ENCODE measurements at regions not wholly inside any gene's neighbourhood (a gene's known extent, or its start where the extent isn't known, plus 50 kb on each side); places are given as distances from the start of the nearest gene placed in this dataset.
"Not testable (repeated sequence)": the region's sequence is repeated elsewhere in the genome, so short reads cannot be mapped to it uniquely, and the experiment has no call there.

DNA sequence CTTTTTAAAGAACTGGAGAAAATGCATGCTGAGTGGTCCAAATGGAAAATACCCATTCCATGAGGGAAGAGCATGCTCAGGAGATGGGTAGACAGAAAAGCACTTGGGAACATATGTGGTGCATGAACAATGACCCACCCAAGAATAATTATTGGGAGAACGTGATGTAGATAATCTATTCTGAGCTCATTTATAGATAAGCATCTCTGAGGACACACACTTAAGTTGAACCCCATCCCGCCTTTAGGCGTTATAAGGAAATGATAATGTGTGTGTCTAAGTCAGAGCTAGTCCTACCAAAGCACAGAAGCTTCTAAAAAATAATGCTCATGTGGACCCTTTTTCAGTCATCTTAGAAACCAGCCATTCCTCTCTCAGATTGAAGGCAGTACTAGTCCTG, 189.9 kb downstream of the KTN1 start:
- no peak for DNase-seq

DNA sequence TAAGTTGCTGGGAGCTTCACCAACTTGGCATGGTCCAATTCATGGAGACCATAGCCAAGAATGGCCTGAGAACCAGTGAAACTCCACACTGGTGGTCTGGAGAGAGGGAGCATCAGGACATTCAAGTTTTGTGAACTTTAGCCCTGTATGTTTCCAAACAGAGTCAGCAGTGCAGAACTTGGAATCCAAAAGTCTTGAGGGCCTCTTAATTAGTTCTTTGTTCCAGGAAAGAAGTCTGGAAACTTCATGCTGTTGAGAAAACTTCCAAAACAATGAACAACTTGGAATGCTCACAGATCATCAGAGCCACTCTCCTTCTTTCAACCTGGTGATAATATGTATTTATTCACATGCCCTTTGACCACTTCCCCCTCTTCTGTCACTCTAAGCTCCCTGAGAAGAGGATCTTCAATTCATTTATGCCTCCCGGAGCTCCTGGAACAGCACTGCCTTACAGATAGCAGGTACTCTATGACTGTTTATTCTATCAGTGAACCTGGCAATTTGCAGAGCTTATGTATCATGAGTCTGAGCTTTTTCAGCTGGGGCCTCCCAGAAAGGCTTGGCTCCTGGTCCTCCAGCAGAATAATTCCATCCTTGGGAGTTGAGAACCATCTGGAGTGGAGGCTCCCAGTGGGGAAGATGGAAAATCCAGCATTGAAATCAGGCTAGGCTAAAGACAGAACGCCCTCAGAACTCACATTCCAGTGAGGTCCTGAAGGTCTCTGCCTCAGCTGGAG, 191.4 kb downstream of the KTN1 start:
- DNase-seq = no peak

DNA sequence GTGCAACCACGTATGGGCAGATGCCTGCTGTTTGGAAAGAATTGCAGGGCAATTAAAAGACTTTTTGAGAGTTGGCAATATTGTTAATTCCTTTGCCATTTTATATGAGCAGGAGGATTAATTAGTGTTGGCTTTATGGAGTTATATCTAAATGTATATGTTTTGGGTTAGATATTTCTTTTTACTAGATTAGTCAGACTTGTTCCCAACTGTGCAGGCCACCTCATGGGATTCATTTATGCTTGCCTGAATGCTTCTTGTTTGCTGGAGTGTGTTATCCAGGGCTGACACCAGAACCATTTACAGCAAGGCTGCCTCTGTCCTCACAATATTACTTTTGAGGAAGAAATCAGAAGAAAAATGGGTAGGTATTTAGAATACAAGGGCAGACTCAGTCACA, 192.5 kb downstream of the KTN1 start:
- no peak for DNase-seq

DNA sequence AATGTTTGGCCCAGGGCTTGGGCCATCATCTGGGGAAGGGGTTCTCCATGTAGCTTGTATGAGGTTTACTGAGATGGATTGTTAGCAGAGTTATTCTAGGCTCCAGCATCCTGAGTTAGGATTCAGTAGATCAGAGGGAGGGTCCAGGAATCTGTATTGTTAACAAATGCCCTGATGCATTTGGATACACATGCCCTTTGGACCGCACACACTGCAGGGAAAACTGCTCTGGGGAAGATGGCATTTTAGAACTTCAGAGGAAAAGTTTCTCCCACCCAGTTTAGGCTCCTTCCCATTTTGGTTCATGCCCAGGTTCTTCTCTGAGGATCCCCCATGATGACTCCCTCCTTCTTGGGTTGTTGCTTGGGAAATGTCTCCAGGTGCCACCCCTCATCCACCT, 193.3 kb downstream of the KTN1 start:
- no peak for DNase-seq

DNA sequence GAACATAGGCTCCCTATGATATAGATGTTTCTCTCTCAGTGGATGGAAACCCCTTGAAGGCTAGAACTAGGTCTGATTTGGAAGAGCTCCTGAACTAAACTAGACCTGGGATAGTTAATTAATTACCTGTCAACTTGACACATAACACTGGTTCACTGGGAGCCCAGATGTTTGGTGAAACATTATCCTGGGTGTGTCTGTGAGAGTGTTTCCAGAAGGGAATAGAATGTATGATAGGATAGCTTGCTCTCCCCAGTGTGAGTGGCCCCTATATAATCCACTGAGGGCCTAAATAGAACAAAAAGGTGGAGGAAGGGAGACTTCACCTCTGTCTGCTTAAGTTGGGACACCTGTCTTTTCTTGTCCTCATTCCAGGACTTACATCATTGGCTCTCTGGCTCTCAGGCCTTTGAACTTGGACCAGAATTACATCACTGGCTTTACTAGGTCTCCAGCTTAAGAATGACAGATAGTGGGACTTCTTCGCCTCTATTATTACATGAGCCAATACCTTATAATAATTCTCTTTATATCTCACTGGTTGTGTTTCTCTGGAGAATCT, 194.1 kb downstream of the KTN1 start:
- no peak for DNase-seq

DNA sequence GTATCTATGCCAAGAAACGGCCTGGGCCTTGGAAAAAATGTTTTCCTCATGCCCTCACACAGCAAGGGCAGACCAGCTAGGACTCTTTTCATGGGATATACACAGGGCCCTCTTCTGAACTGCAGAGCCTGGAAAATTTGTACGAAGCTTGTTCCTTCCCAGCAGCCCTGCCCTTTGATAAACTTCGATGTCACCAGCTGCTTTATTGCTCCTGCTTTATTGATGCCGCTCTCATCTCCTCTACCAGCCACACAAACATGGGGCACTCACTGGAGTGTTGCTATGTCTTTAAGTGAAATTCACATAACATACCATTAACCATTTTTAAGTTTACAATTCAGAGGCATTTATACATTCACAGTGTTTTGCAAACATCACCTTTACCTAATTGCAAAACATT, 197.9 kb downstream of the KTN1 start:
- no peak for DNase-seq

DNA sequence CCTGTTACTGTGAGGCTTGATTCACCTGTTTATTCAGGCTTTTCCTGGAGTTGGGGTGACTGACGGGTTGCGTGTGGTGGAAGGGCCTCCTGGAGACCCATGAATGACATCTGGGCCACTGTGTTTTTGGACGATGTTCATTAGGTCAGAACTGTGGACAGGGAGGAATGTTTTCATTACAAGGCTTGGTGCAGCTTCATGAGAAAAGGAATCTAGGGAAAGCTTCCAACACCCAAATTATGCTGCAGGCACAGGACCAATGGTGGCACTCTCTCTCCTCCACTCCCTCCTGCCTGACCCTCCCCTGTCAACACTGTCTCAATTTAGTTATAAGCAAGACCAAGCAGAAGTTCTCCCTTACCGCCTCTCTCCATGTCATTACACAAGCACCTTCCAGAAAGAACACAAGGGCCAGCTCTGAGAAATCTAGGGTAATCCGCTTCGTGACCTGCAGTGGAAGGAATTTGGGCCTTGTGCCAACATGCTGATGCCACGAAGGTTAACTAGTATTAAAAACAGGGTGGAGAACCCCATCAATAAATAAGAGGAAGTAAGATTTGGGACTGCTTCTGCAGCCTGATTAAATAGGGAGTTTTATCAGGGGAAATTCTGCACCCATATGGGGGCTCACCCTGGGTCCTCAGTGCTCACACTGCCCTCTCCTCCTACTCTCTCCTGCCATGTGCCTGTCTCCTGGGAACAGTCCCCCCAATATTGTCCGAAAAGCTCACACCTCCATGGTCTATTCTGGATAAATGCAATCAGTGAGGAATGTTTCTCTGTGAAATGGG, 200.3 kb downstream of the KTN1 start:
- no peak for DNase-seq

DNA sequence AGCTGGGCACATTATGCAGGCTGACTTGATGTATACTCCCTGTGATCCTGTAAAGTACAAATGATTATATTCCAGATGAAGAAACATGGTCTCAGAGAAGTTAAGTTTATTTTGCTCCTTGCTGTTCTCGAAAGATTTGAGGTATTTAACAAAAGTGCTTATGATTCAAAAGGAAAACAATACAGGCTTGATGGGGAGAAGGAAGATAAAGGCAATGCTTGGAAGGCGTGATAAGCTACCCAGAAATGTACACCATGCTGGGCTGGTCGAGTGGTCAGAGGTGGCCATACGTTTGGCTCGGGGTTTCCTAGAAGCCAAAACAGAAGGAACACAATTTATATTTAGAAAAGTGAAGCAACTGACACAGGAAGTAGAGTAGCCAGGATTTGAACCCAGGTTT, 201.0 kb downstream of the KTN1 start:
- no peak for DNase-seq

DNA sequence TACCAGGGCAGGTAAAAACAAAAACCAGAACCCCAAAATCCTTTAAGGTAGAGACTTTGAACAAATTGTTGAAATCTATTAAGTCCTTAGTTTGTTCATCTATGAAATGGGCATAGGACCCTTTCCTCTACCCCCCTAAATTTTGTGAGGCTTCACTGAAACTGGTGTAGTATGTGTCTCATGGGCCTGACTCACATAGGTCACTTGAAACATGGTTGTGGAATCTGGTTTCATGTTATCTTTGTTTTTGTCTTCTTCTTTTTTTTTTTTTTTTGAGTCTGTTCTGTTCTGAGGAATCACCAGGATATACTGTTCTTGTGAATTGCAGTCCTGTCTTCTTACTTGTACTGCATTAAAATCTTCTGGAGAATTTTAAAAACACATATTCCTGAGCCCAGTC, 202.2 kb downstream of the KTN1 start:
- no peak for DNase-seq

DNA sequence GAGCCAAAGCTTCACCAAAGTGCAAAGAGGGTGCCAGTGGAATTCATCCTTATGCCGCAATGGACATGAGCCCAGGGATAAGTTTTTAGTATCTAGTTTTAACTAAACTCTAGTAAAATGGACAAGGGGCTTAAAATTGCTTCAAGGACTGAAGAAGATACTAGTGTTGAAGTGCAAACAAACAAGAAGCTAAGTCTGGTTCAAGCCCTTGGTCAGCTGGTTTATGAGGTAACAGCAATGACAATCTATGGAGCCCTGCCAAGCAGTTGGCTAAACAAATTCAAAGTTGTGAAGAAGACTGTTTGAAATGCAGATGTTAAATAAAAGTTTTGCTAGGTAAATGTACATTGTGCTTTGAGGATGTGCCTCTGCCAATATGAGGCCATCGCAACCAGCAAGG, 209.4 kb downstream of the KTN1 start:
- no peak for DNase-seq

DNA sequence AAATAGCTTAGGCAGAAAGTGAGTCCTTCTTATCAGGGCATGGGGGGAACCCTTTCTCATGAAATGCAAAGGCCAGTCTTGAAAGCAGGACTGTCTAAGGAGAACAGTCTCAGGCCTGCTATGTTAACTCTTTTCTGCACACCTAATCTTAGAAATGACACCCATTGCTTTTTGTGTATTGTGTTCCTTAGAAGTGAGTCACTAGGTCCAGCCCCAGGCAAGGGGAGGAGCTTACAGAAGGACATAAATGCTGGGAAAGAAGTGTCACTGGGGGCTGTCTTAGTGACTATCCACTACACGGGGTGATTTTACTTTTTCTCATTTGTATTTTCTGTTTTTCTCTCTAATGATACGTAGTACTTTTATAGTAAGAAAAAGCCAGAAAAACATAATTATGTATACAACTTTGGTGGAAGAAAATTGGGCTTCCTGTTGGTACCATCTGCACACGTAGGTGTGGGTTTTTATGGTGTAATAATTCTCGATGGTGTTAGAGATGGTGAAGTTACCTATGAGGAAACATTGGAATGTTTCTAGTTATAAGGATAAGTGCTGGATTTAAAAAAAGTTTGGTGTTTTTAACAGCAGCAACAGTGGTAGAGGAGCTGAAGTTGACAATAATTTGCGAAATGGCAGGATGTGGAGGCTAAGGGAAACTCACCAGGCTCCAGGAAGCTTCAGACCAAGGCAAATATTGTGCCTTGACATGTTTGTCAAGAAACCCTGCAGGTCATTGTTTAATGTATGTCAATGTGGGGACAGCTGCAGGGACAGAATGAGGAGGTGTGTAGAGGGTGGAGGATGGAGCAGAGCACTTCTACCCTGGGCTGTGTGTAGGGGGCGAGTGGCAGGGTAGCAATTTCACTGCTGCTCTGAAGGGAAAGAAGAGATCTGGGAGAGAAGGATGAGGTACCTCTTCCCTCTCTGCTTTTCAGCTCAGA, 214.9 kb downstream of the KTN1 start:
- no peak for DNase-seq

DNA sequence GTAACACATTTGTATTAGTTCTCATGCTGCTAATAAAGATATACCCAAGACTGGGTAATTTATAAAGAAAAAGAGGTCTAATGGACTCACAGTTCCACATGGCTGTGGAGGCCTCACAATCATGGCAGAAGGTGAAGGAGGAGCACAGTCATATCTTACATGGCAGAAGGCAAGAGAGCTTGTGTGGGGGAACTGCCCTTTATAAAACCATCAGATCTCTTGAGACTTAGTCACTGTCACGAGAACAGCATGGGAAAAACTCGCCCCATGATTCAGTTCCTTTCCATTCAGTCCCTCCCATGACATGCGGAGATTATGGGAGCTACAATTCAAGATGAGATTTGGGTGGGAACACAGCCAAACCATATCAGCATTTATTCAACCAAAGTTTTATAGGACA, 216.5 kb downstream of the KTN1 start:
- not testable (repeated sequence) for DNase-seq

DNA sequence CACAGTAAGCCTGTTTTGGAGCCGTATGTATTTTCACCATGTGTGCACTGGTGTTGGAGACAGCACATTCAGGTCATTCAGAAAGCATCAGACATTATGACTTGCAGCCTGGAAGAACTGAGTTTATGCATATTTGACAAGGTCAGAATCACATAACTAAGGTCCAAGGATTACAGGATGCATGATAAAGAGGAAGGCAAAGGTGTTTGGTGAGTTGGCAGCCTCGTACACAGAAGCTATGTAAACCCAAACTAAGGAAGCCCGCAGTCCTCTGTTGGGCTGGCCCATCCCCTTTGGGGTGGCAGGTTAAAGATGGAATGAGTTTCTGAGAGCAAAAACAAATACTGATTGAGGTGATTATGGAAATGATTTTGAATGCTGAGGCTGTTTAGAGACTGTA, 218.4 kb downstream of the KTN1 start:
- DNase-seq = no peak

DNA sequence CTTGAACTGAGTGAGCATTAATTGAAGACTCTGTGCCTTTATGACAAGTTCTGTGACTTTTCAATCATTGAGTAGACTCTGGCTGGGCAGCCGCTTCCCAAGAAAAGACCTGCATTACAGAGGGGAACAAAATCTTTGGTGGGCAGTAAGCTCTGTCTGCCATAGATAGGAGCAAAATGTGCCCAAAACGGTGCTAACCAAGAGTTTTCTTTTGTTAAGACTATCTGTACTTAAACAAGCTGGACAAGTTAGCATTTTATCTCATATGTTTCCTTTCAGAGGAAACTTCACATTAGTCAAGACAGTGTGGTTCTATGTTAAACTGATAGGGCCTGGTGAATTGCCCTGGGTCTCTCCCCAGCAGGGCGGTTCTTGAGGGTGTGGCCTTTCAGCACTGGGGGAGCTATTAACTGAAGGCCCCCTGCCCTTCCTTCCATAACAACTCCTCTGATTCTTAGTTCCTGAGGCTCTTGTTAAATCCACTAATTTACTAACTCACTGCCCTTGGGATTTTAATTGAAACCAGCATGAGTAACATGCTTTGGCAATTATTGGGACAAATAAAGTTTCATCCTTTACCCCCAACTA, 219.6 kb downstream of the KTN1 start:
- DNase-seq = no peak

DNA sequence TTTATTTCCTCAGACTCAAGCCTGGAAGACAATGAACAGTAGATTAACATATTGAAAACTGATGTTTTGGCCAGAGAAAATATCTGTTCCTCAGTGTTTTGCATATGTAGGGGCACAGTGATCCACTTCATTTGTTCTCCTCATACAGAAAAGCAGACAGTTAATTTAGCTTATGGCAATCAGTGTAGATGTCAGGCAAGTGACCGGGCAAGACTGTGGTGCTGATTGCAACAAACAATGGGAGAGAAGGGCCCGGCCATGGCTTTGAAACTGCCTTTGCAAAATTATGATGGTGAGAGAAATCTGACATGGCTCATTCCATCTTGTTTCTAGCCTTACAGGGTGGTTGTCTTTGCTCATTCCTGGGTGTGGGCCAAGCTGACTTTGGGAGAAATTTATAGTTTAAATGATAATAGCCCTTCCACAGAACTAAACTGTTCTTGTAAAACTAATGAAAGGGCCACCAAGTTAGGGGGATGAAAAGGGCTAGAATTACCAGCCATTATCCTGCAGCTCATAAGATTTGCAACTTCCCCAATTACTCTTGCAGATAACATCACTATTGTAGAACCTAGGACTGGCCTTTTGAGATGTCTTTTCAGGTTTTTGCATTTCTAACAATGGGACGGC, 220.3 kb downstream of the KTN1 start:
- DNase-seq = no peak

DNA sequence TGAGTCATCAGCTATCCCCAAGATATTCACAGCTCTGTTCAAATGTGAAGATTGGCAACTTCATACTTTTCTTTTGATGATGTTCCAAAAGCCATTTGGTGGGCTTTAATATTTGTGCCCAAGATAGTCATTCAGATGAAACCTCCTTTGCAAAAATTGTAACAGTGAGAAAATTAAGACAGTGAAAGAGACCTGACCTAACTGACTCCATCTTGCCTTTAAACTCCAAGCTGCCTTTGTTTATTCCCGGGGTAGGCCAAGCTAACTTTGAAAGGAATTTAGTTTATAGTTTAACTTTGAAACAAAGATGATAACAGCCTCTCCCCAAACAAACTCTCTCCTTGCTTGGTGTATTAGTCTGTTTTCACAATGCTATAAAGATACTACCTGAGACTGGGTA, 221.1 kb downstream of the KTN1 start:
- DNase-seq = no peak

DNA sequence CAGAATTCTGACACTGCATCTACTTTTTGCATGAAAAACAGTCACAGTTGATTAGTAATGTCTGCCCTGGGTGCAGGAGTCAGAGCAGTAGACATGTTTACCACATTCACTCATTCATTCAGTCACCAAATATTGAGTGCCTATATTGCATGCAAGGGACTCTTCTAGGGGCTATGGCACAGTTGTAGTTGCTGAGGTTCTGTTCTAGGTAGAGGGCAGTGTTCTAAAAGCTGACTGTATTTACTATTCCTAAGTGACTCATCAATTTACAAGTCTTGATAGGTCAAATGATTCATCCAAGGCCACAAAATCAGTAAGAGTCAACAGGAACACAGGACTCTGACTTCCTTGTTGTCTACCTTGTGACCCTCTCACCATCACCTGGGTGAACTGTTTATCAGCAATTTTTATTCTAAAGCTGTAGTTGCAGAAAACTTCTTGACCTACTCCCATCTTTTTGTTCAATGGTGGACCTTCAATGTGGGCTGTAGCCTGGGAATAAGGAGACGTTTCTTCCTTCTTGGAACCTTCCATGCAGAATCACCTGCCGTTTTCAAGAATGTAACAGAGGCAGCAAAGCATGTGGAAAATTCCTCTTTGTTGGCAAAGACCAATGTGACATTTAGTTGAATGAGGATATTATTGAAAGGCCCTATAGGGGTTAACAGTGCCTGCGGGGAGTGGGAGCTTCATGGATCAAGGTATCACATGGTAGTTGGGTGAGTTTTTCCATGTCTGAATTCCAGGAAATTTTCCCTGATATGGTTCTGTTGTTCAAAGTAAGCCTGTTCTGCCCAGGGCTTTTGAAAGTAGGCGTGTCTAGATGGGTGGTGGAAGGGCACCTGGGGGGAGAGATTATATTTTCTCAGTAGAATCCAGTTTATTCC, 223.2 kb downstream of the KTN1 start:
- no peak for DNase-seq

DNA sequence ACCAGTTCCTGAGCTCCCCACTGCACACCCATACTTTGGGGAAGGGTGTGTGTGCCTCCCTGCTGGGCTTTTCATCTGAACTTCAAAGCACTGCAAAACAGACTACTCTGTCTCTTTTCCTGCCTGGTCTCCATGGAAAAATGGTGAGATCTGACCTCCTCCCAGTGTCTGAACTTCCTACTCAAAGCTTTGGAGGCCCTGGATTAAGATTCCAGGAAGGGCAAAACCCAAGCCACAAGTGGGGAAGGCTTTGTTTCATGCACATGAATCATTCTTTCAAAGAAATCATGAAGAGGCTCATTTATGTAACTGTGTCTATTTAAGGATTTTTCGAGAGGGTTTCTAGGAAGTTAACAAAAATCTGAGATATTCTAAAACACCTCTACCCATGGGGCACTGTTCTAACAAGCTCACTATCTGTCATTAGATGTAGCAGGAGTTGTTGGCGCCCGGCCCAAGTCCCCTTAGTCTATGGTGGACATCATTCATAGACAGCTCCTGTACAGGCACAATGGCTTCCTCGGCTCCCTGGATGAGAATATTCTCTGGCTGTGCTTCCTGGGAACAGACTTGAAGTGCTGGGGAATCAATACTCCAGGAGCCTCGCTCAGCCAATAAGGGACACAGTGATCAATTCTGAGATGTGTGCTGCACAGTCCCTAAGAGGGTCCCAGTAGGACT, 224.0 kb downstream of the KTN1 start:
- DNase-seq = no peak

DNA sequence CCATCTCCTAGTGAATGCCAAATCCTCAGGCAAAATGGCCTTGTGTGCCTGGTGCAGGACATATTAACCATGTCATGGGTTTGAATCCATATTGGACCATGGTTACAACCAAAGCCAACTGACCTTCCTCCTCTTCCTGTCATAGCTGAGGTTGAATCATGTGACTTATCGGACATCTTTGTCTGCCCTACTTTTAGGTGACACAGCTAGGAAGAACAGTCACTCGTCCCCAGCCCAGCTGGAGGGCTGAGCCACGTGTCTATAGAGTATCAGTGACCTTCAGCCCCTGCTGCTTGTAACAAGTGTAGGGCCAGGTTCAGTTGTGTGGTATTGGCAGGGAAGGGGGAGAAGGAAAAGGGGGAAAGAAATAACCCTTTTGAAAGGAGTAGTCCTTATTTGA, 225.2 kb downstream of the KTN1 start:
- DNase-seq = no peak

DNA sequence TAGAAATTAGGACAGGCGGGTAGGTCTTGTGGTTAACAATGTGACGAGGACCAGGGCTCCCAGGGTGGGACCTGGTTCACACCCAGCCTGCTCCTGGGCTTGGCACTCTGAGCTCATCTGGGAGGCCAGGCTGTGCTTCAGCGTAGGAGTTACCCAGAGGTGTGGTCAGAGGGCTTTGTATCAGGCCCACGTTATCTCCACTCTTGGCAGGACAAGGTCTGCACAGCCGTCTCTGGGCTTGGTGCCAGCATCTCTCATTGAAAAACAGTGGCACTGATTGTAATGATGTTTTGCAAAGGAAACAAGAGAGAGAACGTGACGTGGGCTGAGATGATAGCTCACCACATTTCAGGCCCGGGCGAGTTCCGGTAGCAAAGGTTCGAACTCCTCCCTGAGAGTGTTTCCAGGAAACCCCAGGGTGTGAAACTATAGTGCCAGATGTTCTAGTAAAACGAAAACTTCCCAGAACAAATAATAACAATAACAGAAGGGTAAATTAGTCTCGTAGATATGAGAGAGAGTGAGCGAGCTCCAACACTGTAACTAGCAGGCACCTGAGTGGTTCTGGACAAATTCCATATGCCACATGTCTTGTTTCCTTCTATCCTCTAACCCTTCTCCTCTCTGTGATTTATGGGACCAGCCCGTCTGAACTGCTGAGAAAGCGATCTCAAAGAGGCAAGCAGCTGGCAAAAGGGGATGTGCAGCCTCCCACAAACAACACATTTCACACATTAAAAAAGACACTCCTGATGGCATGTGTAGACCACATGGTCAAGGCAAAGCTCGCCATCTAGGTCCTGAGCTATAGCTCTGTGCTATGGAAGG, 227.3 kb downstream of the KTN1 start:
- DNase-seq = peak; percentile 77
